Posterior cingulate gyrus (tissue), 11 donors: ENCODE measurements at regions not wholly inside any gene's neighbourhood (a gene's known extent, or its start where the extent isn't known, plus 50 kb on each side); places are given as distances from the start of the nearest gene placed in this dataset.
"Not testable (repeated sequence)": the region's sequence is repeated elsewhere in the genome, so short reads cannot be mapped to it uniquely, and the experiment has no call there.

Experiments used
- DNase-seq, 10 donors: peaks; one replicate each; pipeline versions ENCODE4 v3.0.0 to v3.0.0-alpha.2; 2020 to 2021; ENCODE audit warnings: mixed read lengths in 3 of 10
- intact Hi-C: fragments of 100-400 bp; cut with DNase I; formaldehyde crosslinking; loops from one replicate; pipeline ENCODE4 v1.15.1; 2023

GRCh38 chr5:97234380-97234779 lies 51.3 kb upstream of the RIOK2 start:
- DNase-seq: not testable (repeated sequence)
- intact Hi-C loops: loop anchor here (5.0 kb wide), 1 partner anchor 298 kb away; no protein-coding TSS in a partner anchor

- intact Hi-C loops: no loop called here
Measured at GRCh38 chr5:97242341-97242740, 59.3 kb upstream of the RIOK2 start.

GRCh38 chr5:97243353-97243752 lies 60.3 kb upstream of the RIOK2 start:
- intact Hi-C loops: no loop called here

More at GRCh38 chr5:97242341-97242740, 59.3 kb upstream of the RIOK2 start:
- DNase-seq: no peak

GRCh38 chr5:97245386-97245785 lies 62.3 kb upstream of the RIOK2 start:
- intact Hi-C loops: no loop called here

More at GRCh38 chr5:97243353-97243752, 60.3 kb upstream of the RIOK2 start:
- DNase-seq: no peak

GRCh38 chr5:97250113-97250512 lies 67.1 kb upstream of the RIOK2 start:
- intact Hi-C loops: no loop called here
- DNase-seq: no peak

More at GRCh38 chr5:97245386-97245785, 62.3 kb upstream of the RIOK2 start:
- DNase-seq: no peak

DNA sequence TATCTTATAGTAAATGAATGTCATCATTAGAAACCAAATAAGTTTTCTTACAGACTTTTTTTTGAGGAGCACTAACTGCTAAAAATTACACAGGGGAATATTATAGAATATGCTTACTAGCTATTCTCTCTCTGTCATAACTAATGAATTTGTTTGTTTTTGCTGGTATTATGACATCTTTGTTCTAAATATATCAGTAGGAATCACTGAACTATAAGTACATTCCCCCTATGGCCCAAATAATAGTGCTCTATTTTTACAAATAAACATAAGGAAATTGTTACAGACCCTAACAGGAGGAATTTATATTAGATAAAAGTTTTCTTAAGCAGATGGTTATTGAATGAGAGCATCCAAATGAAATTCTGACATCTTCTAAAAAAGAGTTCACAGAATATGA lies 83.0 kb upstream of the RIOK2 start:
- intact Hi-C loops: no loop called here
- DNase-seq: no peak

- peak in 1 of 10 donors; percentile 66 for DNase-seq
- intact Hi-C loops: no loop called here
Measured at GRCh38 chr5:97266576-97266975, 83.5 kb upstream of the RIOK2 start.

DNA sequence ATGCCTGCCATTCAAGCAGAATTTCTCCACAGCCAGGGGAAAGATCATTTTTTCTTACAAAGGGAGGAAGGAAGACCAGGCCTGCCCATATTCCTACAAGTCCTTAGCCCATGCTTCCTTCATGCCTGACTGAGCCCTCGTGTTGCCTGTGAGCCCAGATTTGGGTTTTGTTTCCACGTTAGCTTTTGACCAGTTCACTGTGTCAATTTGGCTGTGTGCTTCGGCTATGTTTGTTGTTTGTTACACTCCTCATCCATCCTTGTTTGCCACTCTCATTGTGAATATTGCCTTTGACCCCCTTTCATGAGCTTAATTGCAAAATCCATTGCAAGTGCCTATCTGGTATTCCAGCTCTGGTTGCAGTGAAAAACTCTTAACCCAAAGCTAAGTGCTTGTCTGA lies 84.7 kb upstream of the RIOK2 start:
- DNase-seq: no peak
- intact Hi-C loops: no loop called here

DNA sequence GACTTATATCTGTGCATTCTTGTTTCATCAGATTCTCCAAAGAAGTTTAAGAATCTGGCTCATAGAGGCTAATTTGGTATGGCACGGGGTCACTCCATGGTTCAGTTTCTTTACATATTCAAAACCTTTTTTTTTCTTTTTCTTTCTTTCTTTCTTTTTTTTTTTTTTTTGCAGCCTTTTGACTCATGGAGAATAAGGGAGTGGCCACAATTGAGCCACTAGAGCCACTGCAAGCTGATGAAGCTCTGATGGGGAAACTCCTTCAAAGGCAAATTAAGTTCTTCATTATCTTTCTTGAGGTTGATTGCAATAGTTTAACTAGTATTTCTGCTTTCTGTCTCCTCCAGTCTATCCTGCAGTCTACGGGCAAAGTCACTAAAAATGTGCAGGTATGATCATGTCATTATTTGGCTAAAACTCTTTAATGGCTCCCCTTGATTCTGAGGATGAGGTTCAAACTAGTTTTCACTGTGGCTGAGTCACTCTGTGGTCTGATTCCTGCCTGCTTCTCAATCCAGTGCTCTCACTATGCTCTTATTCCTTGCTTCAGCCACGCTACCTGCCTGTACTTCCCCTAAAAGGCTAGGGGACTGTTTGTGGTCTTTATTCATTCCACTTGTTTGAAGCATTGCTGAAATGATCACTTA lies 93.5 kb upstream of the RIOK2 start:
- DNase-seq: no peak
- intact Hi-C loops: no loop called here

- DNase-seq: peak in 1 of 10 donors; percentile 51
- intact Hi-C loops: no loop called here
Measured at GRCh38 chr5:97281257-97281656, 98.2 kb upstream of the RIOK2 start.

GRCh38 chr5:97297063-97297703 lies 114.1 kb upstream of the RIOK2 start:
- intact Hi-C loops: no loop called here
- peak in 3 of 10 donors; percentile 15 to 79 (median 19) for DNase-seq

DNA sequence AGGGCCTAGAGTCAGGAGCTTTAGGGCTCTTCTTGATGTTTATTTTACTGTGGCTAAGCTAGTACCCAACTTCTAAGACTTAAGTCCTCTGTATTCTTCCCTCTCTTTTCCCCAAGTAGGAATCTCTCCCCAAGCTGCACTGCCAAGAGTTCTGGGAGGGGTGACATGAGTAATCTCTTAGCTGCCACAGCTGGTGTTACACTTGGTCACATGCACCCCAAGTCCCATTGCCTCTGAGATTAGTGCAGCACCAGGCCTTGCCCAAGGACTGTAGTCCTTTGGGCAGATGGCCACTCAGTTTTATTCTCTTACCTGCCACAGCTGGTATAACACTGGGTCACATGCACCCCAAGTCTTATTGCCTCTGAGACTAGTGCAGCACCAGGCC lies 114.7 kb upstream of the RIOK2 start:
- intact Hi-C loops: no loop called here

GRCh38 chr5:97301181-97301580 lies 118.1 kb upstream of the RIOK2 start:
- DNase-seq: peak in 2 of 10 donors; percentile 75 to 78
- intact Hi-C loops: not testable (repeated sequence)

More for the DNA sequence above, 114.7 kb upstream of the RIOK2 start:
- DNase-seq: no peak

DNA sequence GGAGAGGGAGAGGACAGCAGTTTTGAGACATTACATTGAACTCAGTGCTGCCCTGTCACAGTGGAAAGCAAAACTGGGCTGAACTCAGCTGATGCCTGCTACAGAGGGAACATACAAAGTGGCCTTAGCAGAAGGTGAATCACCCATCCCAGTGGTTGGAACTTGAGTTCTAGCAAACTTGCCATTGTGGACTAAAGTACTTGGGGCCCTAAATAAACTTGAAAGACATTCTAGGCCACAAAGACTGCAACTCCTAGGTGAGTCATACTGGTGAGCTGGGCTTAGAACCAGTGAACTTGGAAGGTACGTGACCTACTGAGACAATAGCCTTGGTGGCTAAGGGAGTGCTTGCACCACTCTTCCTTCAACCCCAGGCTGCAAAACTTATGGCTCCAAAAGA lies 155.7 kb upstream of the RIOK2 start:
- no peak for DNase-seq
- intact Hi-C loops: no loop called here

DNA sequence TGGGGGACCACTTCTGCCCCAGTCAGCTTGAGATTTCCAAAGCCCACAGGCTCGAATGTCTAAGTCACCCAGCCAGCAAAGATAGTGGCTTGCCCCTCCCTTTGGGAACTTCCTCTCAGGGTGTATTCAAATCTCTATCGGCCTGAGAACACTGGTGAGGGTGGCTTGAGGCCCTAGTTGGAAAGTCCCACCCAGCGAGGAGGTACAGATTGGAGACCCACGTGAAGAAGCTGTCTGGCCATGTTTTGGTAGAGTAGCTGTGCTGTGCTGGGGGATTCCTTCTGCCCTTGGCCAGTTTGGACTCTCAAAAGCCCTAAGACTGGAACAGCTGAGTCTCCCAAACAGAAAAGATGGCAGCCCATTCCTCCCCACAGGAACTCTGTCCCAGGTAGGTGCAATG lies 172.7 kb upstream of the RIOK2 start:
- DNase-seq: no peak
- intact Hi-C loops: no loop called here

GRCh38 chr5:97363577-97363976 lies 180.5 kb upstream of the RIOK2 start:
- intact Hi-C loops: no loop called here
- DNase-seq: no peak

- intact Hi-C loops: no loop called here
Measured at GRCh38 chr5:97364731-97365130, 181.7 kb upstream of the RIOK2 start.

DNA sequence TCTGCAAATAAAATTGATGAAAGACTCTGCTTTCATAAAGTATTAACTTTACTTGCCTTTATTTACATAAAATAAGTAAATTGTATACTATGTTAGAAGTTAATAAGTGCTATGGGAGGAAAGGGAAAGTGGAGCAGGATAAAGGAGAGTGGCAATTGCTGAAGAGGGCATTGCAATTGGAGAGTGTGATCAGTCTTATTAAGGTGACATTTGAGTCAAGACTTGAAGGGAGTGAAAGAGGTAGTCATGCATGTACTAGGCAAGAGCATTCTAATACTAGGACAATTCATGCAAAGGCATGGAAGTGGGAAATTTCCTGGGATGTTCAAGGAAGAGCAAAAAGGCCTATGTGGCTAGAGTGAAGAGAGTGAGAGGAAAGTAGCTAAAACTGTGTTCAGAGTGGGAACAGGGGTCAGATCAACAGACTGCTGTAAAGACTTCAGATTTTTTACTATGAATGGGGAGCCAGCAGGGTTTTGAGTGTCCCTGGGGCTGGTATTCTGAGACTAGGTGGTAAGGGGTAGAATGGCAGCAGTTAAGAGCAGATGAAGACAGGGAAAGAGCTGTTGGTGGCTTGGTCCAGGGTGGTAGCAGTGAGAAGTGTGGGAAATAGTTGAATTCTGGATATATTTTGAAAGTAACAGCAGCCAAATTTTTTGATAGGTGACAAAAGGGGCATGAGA lies 182.3 kb upstream of the RIOK2 start:
- intact Hi-C loops: no loop called here
- DNase-seq: no peak

More at GRCh38 chr5:97364731-97365130, 181.7 kb upstream of the RIOK2 start:
- no peak for DNase-seq

- intact Hi-C loops: no loop called here
- no peak for DNase-seq
Measured at GRCh38 chr5:97365918-97366317, 182.9 kb upstream of the RIOK2 start.

GRCh38 chr5:97375959-97376358 lies 192.9 kb upstream of the RIOK2 start:
- intact Hi-C loops: no loop called here
- DNase-seq: no peak

- no peak for DNase-seq
- intact Hi-C loops: no loop called here
Measured at GRCh38 chr5:97377582-97377981, 194.5 kb upstream of the RIOK2 start.

GRCh38 chr5:97383996-97384395 lies 200.9 kb upstream of the RIOK2 start:
- no peak for DNase-seq

More at GRCh38 chr5:97383996-97384395, 200.9 kb upstream of the RIOK2 start:
- intact Hi-C loops: no loop called here
